SK-N-SH (cell line): ENCODE measurements at regions not wholly inside any gene's neighbourhood (a gene's known extent, or its start where the extent isn't known, plus 50 kb on each side); places are given as distances from the start of the nearest gene placed in this dataset.

Experiments
- CTCF ChIA-PET: fragments of 300-600, 350-600 bp; formaldehyde crosslinking; extraction: SDS; loops from one replicate; lab custom pipeline; 2021; lab: Yijun Ruan, JAX
- POLR2A ChIA-PET: fragments of 350-600 bp; sonication (Branson Sonifier 250); formaldehyde crosslinking; extraction: SDS; loops from one replicate; lab custom pipeline; 2020; ENCODE audit warnings: antibody characterized with exemption, inconsistent platforms; lab: Yijun Ruan, JAX
- DNase-seq: peaks from one replicate; pipeline ENCODE4 v3.0.0; 2012
- H2AFZ ChIP-seq: fragments of 200-600 bp; sonication (generic); 2 replicates; pipeline ENCODE4 v1.8.1; 2016; ENCODE audit warnings: antibody characterized with exemption, mild to moderate bottlenecking, low read depth
- H3F3A ChIP-seq: fragments of 200-600 bp; sonication (generic); replicated peaks from 2 replicates; pipeline ENCODE3; 2016; ENCODE audit warnings: antibody characterized with exemption, mild to moderate bottlenecking; ENCODE audit not compliant: insufficient read depth
- H3K27ac ChIP-seq, 2 experiments: fragments of 200-500 bp in 1 of 2; fragments of 200-600 bp in 1 of 2; sonication (Bioruptor generic) in 1 of 2; sonication (generic), shearing (Covaris generic) in 1 of 2; 2 replicates each; pipeline versions ENCODE4 v1.5.1 to v1.6.1; 2014 to 2016; ENCODE audit warnings: low read depth in 2 of 2, inconsistent platforms in 1 of 2, low read length in 1 of 2, mild to moderate bottlenecking in 1 of 2, mixed read lengths in 1 of 2
- H3K27me3 ChIP-seq: fragments of 200-600 bp; sonication (generic), shearing (Covaris generic); 2 replicates; pipeline ENCODE4 v1.6.1; 2016; ENCODE audit warnings: mixed run types; ENCODE audit not compliant: insufficient read depth
- H3K36me3 ChIP-seq, 2 experiments: fragments of 200-500 bp in 1 of 2; fragments of 200-600 bp in 1 of 2; sonication (Bioruptor generic) in 1 of 2; sonication (generic) in 1 of 2; replicated peaks in 1 of 2; 2 replicates each; pipeline versions ENCODE3 to v1.5.1; 2014 to 2016; ENCODE audit warnings: low read length in 1 of 2, mild to moderate bottlenecking in 1 of 2; ENCODE audit not compliant: insufficient read depth in 2 of 2, control insufficient read depth in 1 of 2
- H3K4me1 ChIP-seq, 2 experiments: fragments of 200-500 bp in 1 of 2; fragments of 200-600 bp in 1 of 2; sonication (Bioruptor generic) in 1 of 2; sonication (generic), shearing (Covaris generic) in 1 of 2; 2 replicates each; pipeline versions ENCODE4 v1.5.1 to v1.6.1; 2014 to 2016; ENCODE audit warnings: low read depth in 1 of 2, low read length in 1 of 2, mixed run types in 1 of 2; ENCODE audit not compliant: insufficient read depth in 2 of 2, control insufficient read depth in 1 of 2
- H3K4me2 ChIP-seq: fragments of 200-600 bp; sonication (generic), shearing (Covaris generic); 2 replicates; pipeline ENCODE4 v1.6.1; 2017; ENCODE audit warnings: mixed run types
- H3K4me3 ChIP-seq, 2 experiments: fragments of 200-500 bp in 1 of 2; fragments of 200-600 bp in 1 of 2; sonication (Bioruptor generic) in 1 of 2; sonication (generic), shearing (Covaris generic) in 1 of 2; 2 replicates each; pipeline versions ENCODE4 v1.5.1 to v1.8.1; 2014 to 2016; ENCODE audit warnings: low read depth in 2 of 2, inconsistent platforms in 1 of 2, low read length in 1 of 2, mild to moderate bottlenecking in 1 of 2, mixed read lengths in 1 of 2, moderate library complexity in 1 of 2
- H3K79me2 ChIP-seq: fragments of 200-600 bp; sonication (generic); 2 replicates; pipeline ENCODE4 v1.8.1; 2017; ENCODE audit warnings: mild to moderate bottlenecking; ENCODE audit not compliant: insufficient read depth
- H3K9ac ChIP-seq: fragments of 200-600 bp; sonication (generic); 2 replicates; pipeline ENCODE4 v1.6.1; 2017; ENCODE audit warnings: mixed run types
- H3K9me2 ChIP-seq: fragments of 200-600 bp; sonication (generic); 2 replicates; pipeline ENCODE4 v1.6.1; 2017; ENCODE audit warnings: mixed run types
- H3K9me3 ChIP-seq: fragments of 200-600 bp; sonication (generic); 2 replicates; pipeline ENCODE4 v1.6.1; 2017; ENCODE audit warnings: mixed run types, mild to moderate bottlenecking, moderate library complexity
- H4K20me1 ChIP-seq: fragments of 200-600 bp; sonication (generic); 2 replicates; pipeline ENCODE4 v1.6.1; 2017; ENCODE audit warnings: mild to moderate bottlenecking, mixed run types; ENCODE audit not compliant: insufficient read depth
- ELF1 ChIP-seq: IDR thresholded peaks from 2 replicates; pipeline ENCODE4 v1.4.0; 2012
- FOXJ3 ChIP-seq: sonication (generic); formaldehyde crosslinking; IDR thresholded peaks from 2 replicates; pipeline ENCODE4 v1.5.1; 2020; ENCODE audit warnings: mild to moderate bottlenecking, missing genetic modification reagents
- GABPA ChIP-seq: IDR thresholded peaks from 2 replicates; pipeline ENCODE4 v1.4.0; 2012; ENCODE audit warnings: low read depth, mild to moderate bottlenecking
- IRF3 ChIP-seq: fragments of 150-350 bp; IDR thresholded peaks from 2 replicates; pipeline ENCODE4 v1.6.1; 2016; ENCODE audit warnings: mild to moderate bottlenecking, low read depth, low read length
- JUND ChIP-seq: IDR thresholded peaks from 2 replicates; pipeline ENCODE4 v1.4.0; 2012
- MAX ChIP-seq: IDR thresholded peaks from 2 replicates; pipeline ENCODE4 v1.4.0; 2012; ENCODE audit warnings: low read depth
- PBX3 ChIP-seq: IDR thresholded peaks from 2 replicates; pipeline ENCODE4; 2012
- POLR2AphosphoS5 ChIP-seq: IDR thresholded peaks from 2 replicates; pipeline ENCODE4 v1.6.1; 2012; ENCODE audit warnings: low read depth, low read length
- RAD21 ChIP-seq: IDR thresholded peaks from 2 replicates; pipeline ENCODE4 v1.6.1; 2012; ENCODE audit warnings: mild to moderate bottlenecking, low read length
- RCOR1 ChIP-seq: fragments of 150-350 bp; IDR thresholded peaks from 2 replicates; pipeline ENCODE4 v1.6.1; 2017; ENCODE audit warnings: antibody characterized with exemption, low read length
- REST ChIP-seq: IDR thresholded peaks from 2 replicates; pipeline ENCODE4 v1.6.1; 2012; ENCODE audit warnings: mild to moderate bottlenecking, low read depth, low read length, moderate library complexity
- RFX5 ChIP-seq: IDR thresholded peaks from 2 replicates; pipeline ENCODE4 v1.6.1; 2012; ENCODE audit warnings: mild to moderate bottlenecking, improper control_type of control experiment, low read length
- RXRA ChIP-seq: IDR thresholded peaks from 2 replicates; pipeline ENCODE4 v1.4.0; 2012; ENCODE audit warnings: low read depth, mild to moderate bottlenecking, borderline replicate concordance
- SMC3 ChIP-seq: IDR thresholded peaks from 2 replicates; pipeline ENCODE4 v1.6.1; 2012; ENCODE audit warnings: low read depth, low read length, improper control_type of control experiment
- USF1 ChIP-seq: IDR thresholded peaks from 2 replicates; pipeline ENCODE4 v1.4.0; 2012; ENCODE audit warnings: low read depth, borderline replicate concordance
- USF2 ChIP-seq: fragments of 150-350 bp; IDR thresholded peaks from 2 replicates; pipeline ENCODE4 v1.6.1; 2017; ENCODE audit warnings: antibody characterized with exemption, low read length, low read depth, borderline replicate concordance
- YY1 ChIP-seq: IDR thresholded peaks from 2 replicates; pipeline ENCODE4 v1.4.0; 2012; ENCODE audit warnings: low read depth, mild to moderate bottlenecking
- WGBS: methylation state at CpG from one replicate; pipeline ENCODE4 v1.1.6; 2017; ENCODE audit warnings: low lambda C conversion rate; 5-methylcytosine and 5-hydroxymethylcytosine counted together

- no peak overlapping the region for H3K4me3 ChIP-seq
- no peak overlapping the region for H3K27ac ChIP-seq
- ChIA-PET POLR2A (no interaction called here), CTCF (interaction anchor here (0.6 to 8.5 kb wide), 6 partner anchors 10 to 102 kb away, joined by 3 to 88 read pairs (median 3); no protein-coding TSS in a partner anchor)
- no peaks in the 10 kb centered on the region for H3F3A ChIP-seq
- no peaks in the 10 kb centered on the region for H3K79me2 ChIP-seq
- H2AFZ ChIP-seq, result no peak overlapping the region
- H3K9me2 ChIP-seq, result no peaks in the 10 kb centered on the region
- no peaks in the 10 kb centered on the region for H3K27me3 ChIP-seq
- no peak for TF ChIP-seq GABPA
- no peak for TF ChIP-seq USF2
- TF ChIP-seq RAD21, result no peak
- TF ChIP-seq RCOR1, result no peak
- TF ChIP-seq RXRA, result no peak
- TF ChIP-seq SMC3, result no peak
- no peak for TF ChIP-seq PBX3
- no peak for TF ChIP-seq MAX
- no peak for TF ChIP-seq YY1
- no peak for TF ChIP-seq JUND
- no peak for TF ChIP-seq IRF3
- TF ChIP-seq USF1, result no peak
- no peak for TF ChIP-seq RFX5
- TF ChIP-seq ELF1, result no peak
- TF ChIP-seq POLR2AphosphoS5, result no peak
- TF ChIP-seq FOXJ3 (CRISPR knock-in tag), result no peak
- TF ChIP-seq REST, result no peak
- no peak overlapping the region for H3K4me2 ChIP-seq
- H3K4me1 ChIP-seq, result no peaks in the 10 kb centered on the region; a peak in 1 of 4 replicates
- H4K20me1 ChIP-seq, result no peaks in the 10 kb centered on the region
- H3K36me3 ChIP-seq, result no peaks in the 10 kb centered on the region
- 80% methylated on average over 20 of the region's 20 CpGs for WGBS
- no peak for DNase-seq
- no peaks in the 10 kb centered on the region for H3K9me3 ChIP-seq
- no peak overlapping the region for H3K9ac ChIP-seq
Measured at GRCh38 chr2:42844901-42845821, 52.8 kb upstream of the HAAO start.
